ENCODE measurements at regions not wholly inside any gene's neighbourhood (a gene's known extent, or its start where the extent isn't known, plus 50 kb on each side); places are given as distances from the start of the nearest gene placed in this dataset.
"Not testable (repeated sequence)": the region's sequence is repeated elsewhere in the genome, so short reads cannot be mapped to it uniquely, and the experiment has no call there.

DNA sequence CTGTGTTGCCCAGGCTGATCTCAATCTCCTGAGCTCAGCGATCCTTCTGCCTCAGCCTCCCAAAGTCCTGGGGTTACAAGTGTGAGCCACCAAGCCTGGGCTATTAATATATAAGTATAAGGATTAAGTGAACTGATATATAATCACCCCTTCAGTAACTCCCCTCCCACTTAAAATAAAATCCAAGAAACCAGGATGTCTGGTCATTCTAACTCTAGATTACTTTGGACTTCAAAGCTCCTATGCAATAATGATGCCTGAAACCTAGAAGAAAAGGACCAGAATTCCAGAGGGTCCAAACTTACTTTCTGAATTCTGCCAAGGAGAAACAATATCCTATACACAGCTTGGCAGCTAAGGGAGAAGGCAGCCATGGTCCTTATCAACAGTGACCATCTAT, 206.8 kb upstream of the ZNF217 start:
- DNase-seq (ENCODE audit: low read depth): no peak

DNA sequence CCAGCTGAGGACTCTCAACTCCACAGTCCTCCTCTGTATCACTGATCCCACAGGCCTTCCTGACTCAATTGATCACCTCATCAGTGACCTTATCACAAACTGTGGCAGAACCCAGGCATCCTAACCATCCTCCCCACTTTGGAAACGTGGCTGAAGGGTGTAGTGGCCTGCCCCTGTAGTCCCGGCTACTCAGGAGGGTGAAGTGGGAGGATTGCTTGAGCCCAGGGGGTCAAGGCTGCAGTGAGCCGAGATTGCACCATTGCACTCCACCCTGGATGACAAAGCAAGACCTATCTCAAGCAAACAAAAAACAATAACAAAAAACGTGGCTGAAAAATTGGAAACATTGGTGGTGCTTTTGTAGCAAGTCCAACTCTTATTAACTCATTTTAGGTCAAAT, 203.4 kb upstream of the ZNF217 start:
- no peak for DNase-seq (ENCODE audit: low read depth)

- DNase-seq (ENCODE audit: low read depth): no peak
These were observed 201.5 kb upstream of the ZNF217 start for GRCh38 chr20:53795170-53795569.

DNA sequence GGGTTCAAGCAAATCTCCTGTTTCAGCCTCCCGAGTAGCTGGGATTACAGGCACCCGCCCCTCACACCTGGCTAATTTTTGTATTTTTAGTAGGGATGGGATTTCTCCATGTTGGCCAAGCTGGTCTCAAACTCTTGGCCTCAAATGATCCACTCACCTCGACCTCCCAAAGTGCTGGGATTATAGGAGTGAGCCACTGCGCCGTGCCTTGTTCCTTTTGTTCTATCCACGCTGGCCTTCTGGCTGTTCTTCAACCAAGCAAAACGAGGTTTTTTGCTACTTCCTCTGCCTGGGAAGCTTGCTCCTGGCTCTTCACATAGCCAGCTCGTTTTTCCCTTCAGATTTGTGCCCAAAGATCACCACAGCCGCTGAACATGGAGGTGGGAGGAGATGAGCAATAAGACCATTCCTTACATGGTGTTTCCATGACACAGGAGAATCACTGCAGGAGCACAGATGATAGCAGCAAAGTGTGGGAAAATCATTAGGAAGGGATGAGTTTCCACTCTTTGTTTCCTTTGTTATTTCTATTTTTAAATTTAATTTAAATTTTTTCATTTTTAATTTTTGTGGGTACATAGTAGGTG, 201.0 kb upstream of the ZNF217 start:
- DNase-seq (ENCODE audit: low read depth): no peak

- no peak for DNase-seq (ENCODE audit: low read depth)
These were observed 200.2 kb upstream of the ZNF217 start for GRCh38 chr20:53793783-53794383.

DNA sequence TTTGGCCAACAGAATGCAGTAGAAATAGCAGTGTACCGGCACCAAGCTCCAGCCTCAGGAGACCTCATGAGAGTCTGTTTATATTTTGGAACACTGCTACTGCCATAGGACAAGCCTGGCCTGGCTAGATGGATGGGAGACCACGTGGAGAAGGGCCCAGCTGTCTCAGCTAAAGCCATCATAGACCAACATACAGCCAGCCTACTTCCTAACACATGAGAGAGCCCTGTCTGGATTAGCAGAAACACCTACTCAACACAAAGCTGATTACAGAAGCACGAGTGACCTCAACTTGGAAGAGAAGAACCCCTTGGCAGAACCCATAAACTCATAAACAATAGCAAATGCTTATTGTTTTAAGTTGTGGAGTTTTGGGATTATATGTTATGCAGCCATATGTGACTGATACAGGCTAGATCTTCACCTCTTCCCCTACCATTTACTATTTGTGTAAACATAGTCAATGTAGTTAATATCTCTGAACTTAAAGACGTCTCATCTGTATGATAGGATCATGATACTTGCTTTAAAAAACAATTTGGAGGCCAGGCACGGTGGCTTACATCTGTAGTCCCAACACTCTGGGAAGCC, 199.4 kb upstream of the ZNF217 start:
- no peak for DNase-seq (ENCODE audit: low read depth)

DNA sequence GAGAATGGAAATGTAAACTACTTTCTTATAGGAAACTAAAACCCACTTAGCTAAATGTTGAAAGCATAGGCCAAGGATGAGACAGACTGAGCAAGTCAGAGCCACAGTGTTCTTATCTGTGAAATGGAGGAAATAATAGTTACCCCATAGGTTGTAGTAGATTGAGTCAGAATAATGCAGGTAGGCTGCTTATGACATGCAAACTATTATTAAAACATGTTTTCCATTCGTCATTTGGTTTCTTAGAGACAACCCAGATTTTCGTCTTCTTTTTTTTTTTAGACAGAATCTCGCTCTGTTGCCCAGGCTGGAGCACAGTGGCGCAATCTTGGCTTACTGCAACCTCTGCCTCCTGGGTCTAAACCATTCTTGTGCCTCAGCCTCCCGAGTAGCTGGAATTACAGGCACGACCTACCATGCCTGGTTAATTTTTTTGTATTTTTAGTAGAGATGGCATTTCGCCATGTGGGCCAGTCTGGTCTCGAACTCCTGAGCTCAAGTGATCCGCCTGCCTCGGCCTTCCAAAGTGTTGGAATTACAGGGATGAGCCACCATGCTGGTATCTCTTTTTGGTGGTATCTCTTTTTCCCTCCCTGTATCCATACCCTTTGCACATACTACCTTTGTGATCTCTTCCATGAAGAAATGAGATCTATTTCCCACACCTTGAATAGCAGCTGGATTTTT, 196.5 kb upstream of the ZNF217 start:
- DNase-seq (ENCODE audit: low read depth): no peak

- DNase-seq (ENCODE audit: low read depth): no peak
These were observed 194.8 kb upstream of the ZNF217 start for GRCh38 chr20:53788253-53789022.

DNA sequence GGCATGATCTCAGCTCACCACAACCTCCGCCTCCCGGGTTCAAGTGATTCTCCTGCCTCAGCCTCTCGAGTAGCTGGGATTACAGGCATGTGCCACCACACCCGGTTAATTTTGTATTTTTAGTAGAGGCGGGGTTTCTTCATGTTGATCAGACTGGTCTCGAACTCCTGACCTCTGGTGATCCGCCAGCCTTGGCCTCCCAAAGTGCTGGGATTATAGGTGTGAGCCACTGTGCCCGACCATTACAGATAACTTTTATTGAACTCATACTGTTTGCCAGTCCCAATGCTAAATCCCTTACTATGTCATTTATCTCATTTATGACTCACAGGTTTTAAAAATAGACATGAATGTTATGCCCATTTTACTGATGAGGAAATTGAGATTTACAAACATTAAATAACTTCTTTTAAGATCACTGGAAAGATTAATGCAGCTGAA, 193.9 kb upstream of the ZNF217 start:
- not testable (repeated sequence) for DNase-seq (ENCODE audit: low read depth)

- no peak for DNase-seq (ENCODE audit: low read depth)
These were observed 193.0 kb upstream of the ZNF217 start for GRCh38 chr20:53786445-53787267.

DNA sequence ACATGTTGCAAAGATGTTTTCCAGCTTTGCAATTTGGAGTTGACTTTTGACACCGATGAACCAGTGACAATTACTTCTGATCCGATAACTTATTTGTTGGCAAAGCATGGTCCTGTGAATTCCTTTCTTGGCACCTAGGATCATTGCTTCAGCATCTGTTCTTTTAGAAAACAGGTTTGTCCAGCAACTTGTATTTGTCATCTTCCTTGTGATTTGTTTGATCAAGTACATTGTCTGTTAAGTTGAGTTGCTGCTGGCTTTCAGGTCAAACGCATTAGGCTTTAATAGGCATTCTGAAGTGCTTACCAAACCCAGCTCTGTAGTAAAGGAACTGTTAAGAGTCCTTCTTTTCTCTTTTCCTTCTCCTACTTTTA, 192.4 kb upstream of the ZNF217 start:
- DNase-seq (ENCODE audit: low read depth): no peak

GRCh38 chr20:53785320-53785719, 191.7 kb upstream of the ZNF217 start:
- DNase-seq (ENCODE audit: low read depth): no peak

- no peak for DNase-seq (ENCODE audit: low read depth)
These were observed 190.1 kb upstream of the ZNF217 start for GRCh38 chr20:53783768-53784167.

DNA sequence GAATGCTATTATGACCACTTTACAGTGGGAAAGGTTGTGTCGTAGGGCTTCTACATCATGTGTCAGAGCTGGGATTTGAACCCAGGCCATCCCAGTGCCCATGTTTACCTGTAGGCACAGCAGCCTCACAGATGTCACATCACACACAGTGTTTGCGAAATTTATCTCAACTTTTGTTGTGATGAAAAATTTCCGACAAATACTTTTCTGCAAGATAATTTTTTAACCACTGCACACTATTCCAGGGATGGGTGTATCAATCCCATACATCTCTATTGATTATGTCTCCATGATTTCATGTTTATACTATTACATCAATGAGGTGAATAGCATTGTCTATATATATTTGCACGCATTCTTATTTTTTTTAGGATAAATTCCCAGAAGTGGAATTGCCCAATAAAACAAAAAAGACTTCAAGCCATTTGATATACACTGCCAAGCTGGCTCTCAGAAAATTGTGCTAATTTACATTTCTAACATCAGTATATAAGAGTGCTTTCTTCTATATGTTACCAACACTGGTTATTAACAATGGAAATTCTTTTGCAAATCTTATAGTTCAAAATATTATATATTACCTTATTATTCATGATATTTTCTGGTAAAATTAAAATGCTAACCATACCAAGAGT, 189.1 kb upstream of the ZNF217 start:
- DNase-seq (ENCODE audit: low read depth): no peak

GRCh38 chr20:53779822-53780221, 186.2 kb upstream of the ZNF217 start:
- DNase-seq (ENCODE audit: low read depth): no peak

DNA sequence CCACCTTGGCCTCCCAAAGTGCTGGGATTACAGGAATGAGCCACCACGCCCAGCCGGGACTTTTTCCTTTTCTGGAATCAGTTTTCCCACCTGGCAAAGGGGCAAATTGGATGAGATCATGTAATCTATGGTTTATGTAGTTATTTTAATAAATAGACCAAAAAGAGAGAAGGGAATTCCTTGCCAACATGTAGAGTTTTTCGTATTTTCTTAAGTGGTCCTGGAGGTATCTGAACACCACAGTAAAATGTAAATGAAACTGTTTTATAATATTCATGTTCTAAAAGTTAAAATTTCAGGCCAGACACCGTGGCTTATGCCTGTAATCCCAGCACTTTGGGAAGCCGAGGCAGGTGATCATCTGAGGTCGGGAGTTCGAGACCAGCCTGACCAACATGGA, 185.1 kb upstream of the ZNF217 start:
- DNase-seq (ENCODE audit: low read depth): no peak

DNA sequence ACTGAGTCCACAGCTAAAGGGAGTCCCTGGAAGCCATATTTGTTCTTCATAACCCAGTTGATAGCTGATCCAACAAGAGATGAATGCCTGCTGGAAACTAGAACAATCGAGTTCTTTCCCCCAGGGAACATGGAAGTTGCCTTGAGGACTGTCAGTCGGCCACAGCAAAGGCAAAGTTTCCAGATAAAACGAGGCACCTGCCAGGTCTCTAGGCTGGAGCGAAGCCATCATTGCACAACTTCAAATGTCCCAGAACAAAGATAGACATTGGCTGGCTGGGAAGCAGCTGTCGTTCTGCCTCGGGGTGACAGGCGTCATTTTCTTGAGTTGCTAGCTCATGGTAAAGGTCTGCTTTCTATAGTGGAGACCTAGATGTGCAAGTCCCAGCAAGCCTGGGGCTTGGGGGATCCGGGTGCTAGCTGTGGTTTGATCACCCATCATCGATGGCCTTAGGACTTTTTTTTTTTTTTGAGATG, 184.4 kb upstream of the ZNF217 start:
- no peak for DNase-seq (ENCODE audit: low read depth)

DNA sequence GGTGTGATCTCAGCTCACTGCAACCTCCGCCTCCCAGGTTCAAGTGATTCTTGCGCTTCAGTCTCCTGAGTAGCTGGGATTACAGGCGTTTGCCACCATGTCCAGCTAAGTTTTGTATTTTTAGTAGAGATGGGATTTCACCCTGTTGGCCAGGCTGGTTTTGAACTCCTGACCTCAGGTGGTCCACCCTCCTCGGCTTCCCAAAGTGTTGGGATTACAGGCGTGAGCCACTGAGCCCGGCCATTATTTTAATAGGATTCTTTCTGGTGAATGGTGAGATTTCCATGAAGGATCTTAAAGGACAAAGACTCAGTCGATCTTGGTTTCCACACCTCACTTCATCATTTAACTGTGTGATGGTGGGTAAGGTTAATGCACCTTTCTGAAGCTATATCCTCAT, 183.8 kb upstream of the ZNF217 start:
- DNase-seq (ENCODE audit: low read depth): not testable (repeated sequence)

GRCh38 chr20:53776858-53777257, 183.2 kb upstream of the ZNF217 start:
- DNase-seq (ENCODE audit: low read depth): no peak

- DNase-seq (ENCODE audit: low read depth): no peak
These were observed 181.0 kb upstream of the ZNF217 start for GRCh38 chr20:53774461-53775203.

All from CMK (cell line).